Suprapubic skin (tissue), 4 donors: ENCODE measurements at regions not wholly inside any gene's neighbourhood (a gene's known extent, or its start where the extent isn't known, plus 50 kb on each side); places are given as distances from the start of the nearest gene placed in this dataset.

Experiments
- DNase-seq, 2 donors: peaks; one replicate each; pipeline ENCODE4 v3.0.0-alpha.2; 2019; ENCODE audit warnings: low spot score in 2 of 2
- H3K27ac ChIP-seq: fragments of 200-600 bp; sonication (generic); one replicate; pipeline ENCODE4 v1.5.1; 2019
- H3K27me3 ChIP-seq: fragments of 200-600 bp; sonication (generic); one replicate; pipeline ENCODE4 v1.5.1; 2019
- H3K36me3 ChIP-seq: fragments of 200-600 bp; sonication (generic); one replicate; pipeline ENCODE4 v1.5.1; 2019
- H3K4me1 ChIP-seq: fragments of 200-600 bp; sonication (generic); one replicate; pipeline ENCODE4 v1.5.1; 2019
- H3K4me3 ChIP-seq: fragments of 200-600 bp; sonication (generic); one replicate; pipeline ENCODE4 v1.5.1; 2019; ENCODE audit warnings: mild to moderate bottlenecking
- H3K9me3 ChIP-seq: fragments of 200-600 bp; sonication (generic); one replicate; pipeline ENCODE4 v1.5.1; 2019
- EP300 ChIP-seq: sonication (generic); formaldehyde crosslinking; IDR thresholded peaks from one replicate; pipeline ENCODE4 v1.6.1; 2017; ENCODE audit warnings: antibody characterized with exemption
- POLR2A ChIP-seq, 2 donors: fragments of 450-650 bp; IDR thresholded peaks; one replicate each; pipeline ENCODE4 v1.6.1; 2017; ENCODE audit warnings: antibody characterized with exemption in 2 of 2, mild to moderate bottlenecking in 2 of 2, moderate library complexity in 2 of 2
- POLR2AphosphoS5 ChIP-seq, 3 donors: sonication (generic); formaldehyde crosslinking; IDR thresholded peaks; one replicate each; pipeline ENCODE4 v1.6.1; 2017; ENCODE audit warnings: antibody characterized with exemption in 3 of 3
- WGBS: methylation state at CpG from one replicate; pipeline ENCODE4 v1.1.5; 2018; 5-methylcytosine and 5-hydroxymethylcytosine counted together
- TF ChIP-seq, protein P1 (sequence below), 2 donors: fragments of 200-600 bp in 1 of 2; fragments of 450-650 bp in 1 of 2; sonication (generic) in 1 of 2; IDR thresholded peaks; one replicate each; pipeline ENCODE4 v1.5.1; 2016 to 2019; ENCODE audit warnings: antibody characterized with exemption in 2 of 2, mild to moderate bottlenecking in 1 of 2, moderate library complexity in 1 of 2

DNA sequence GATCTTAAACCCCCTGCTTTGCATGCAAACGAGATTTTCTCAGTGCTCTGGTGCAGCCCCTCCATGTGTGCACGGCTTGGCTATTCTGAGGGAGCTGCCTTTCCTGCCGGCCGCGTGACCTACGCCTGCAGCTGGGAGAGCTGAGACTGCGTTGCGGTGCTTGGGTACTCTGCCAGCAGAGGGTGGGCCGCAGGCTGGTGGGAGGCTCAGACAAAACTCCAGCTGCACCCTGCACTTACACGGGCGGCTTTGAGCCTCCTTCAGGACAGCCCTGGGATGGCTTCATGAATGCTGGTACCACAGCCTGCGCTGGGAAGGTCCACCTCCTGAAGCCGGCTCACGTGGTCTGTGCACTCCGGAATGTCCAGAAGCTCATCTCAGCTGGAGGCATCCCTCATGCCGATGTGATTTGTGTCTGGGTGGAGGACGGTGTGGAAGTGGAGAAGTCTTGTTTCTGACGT, 223.7 kb downstream of the DLL1 start:
- WGBS: 52% methylated on average over 9 of the region's 18 CpGs
- peak; percentile 48 to 65 for DNase-seq

GRCh38 chr6:170066679-170067078, 224.2 kb downstream of the DLL1 start:
- Histone ChIP-seq H3K4me3 (no peak overlapping the region), H3K4me1 (no peaks in the 10 kb centered on the region), H3K27ac (no peak overlapping the region), H3K9me3 (no peaks in the 10 kb centered on the region), H3K27me3 (peaks cover 9% of the 10 kb centered on the region), H3K36me3 (no peaks in the 10 kb centered on the region)
- DNase-seq: peak; percentile 40 to 50
- TF ChIP-seq EP300 (no peak), POLR2A (IDR thresholded peaks at IDR 0.05) (no peak), POLR2AphosphoS5 (IDR thresholded peaks at IDR 0.05) (no peak)
- TF ChIP-seq, protein P1, sequence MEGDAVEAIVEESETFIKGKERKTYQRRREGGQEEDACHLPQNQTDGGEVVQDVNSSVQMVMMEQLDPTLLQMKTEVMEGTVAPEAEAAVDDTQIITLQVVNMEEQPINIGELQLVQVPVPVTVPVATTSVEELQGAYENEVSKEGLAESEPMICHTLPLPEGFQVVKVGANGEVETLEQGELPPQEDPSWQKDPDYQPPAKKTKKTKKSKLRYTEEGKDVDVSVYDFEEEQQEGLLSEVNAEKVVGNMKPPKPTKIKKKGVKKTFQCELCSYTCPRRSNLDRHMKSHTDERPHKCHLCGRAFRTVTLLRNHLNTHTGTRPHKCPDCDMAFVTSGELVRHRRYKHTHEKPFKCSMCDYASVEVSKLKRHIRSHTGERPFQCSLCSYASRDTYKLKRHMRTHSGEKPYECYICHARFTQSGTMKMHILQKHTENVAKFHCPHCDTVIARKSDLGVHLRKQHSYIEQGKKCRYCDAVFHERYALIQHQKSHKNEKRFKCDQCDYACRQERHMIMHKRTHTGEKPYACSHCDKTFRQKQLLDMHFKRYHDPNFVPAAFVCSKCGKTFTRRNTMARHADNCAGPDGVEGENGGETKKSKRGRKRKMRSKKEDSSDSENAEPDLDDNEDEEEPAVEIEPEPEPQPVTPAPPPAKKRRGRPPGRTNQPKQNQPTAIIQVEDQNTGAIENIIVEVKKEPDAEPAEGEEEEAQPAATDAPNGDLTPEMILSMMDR (IDR thresholded peaks at IDR 0.05): no peak
- WGBS: 74% methylated on average over 8 of the region's 8 CpGs

More for the DNA sequence above, 223.7 kb downstream of the DLL1 start:
- peaks cover 9% of the 10 kb centered on the region for H3K27me3 ChIP-seq
- no peaks in the 10 kb centered on the region for H3K9me3 ChIP-seq
- TF ChIP-seq POLR2A (IDR thresholded peaks at IDR 0.05) (no peak), EP300 (no peak), POLR2AphosphoS5 (IDR thresholded peaks at IDR 0.05) (no peak)
- TF ChIP-seq, protein P1 (IDR thresholded peaks at IDR 0.05): no peak
- no peaks in the 10 kb centered on the region for H3K4me1 ChIP-seq
- H3K27ac ChIP-seq: no peak overlapping the region
- H3K36me3 ChIP-seq: no peaks in the 10 kb centered on the region
- H3K4me3 ChIP-seq: no peak overlapping the region

- TF ChIP-seq POLR2A (IDR thresholded peaks at IDR 0.05) (no peak), EP300 (no peak), POLR2AphosphoS5 (IDR thresholded peaks at IDR 0.05) (no peak)
- TF ChIP-seq, protein P1 (IDR thresholded peaks at IDR 0.05): no peak
- H3K4me1 ChIP-seq: no peaks in the 10 kb centered on the region
- WGBS: 71% methylated on average over 16 of the region's 16 CpGs
- peaks cover 9% of the 10 kb centered on the region for H3K27me3 ChIP-seq
- H3K27ac ChIP-seq: no peak overlapping the region
- DNase-seq: peak; percentile 29 to 76
- H3K9me3 ChIP-seq: no peaks in the 10 kb centered on the region
- H3K36me3 ChIP-seq: no peaks in the 10 kb centered on the region
- H3K4me3 ChIP-seq: no peak overlapping the region
These were observed 226.9 kb downstream of the DLL1 start for GRCh38 chr6:170063851-170064602.

- no peaks in the 10 kb centered on the region for H3K36me3 ChIP-seq
- no peaks in the 10 kb centered on the region for H3K4me1 ChIP-seq
- DNase-seq: peak; percentile 50 to 73
- H3K4me3 ChIP-seq: no peak overlapping the region
- 74% methylated on average over 15 of the region's 16 CpGs for WGBS
- TF ChIP-seq POLR2A (IDR thresholded peaks at IDR 0.05) (no peak), EP300 (no peak), POLR2AphosphoS5 (IDR thresholded peaks at IDR 0.05) (no peak)
- TF ChIP-seq, protein P1 (IDR thresholded peaks at IDR 0.05): no peak
- peaks cover 7% of the 10 kb centered on the region for H3K27me3 ChIP-seq
- no peaks in the 10 kb centered on the region for H3K9me3 ChIP-seq
- H3K27ac ChIP-seq: no peak overlapping the region
These were observed 227.4 kb downstream of the DLL1 start for GRCh38 chr6:170063431-170063830.

DNA sequence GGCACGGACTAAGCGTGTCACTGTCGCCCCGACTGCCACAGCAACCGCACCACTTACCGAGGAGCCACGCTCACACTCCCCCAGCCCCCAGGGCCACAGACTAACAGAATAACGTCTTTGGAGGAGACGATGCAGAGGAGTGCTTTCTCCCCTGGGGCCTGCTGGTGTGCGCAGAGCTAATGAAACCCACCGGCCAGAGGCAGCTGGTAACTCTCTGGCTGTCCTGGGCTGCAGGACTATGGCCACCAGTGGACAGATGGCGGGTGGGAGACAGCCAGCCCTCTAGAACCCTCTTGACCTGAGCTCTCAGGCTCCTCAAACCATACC, 228.0 kb downstream of the DLL1 start:
- no peaks in the 10 kb centered on the region for H3K36me3 ChIP-seq
- H3K4me3 ChIP-seq: no peak overlapping the region
- no peaks in the 10 kb centered on the region for H3K4me1 ChIP-seq
- no peak overlapping the region for H3K27ac ChIP-seq
- peaks cover 1% of the 10 kb centered on the region for H3K27me3 ChIP-seq
- no peaks in the 10 kb centered on the region for H3K9me3 ChIP-seq
- WGBS: 60% methylated on average over 2 of the region's 12 CpGs
- peak in 1 of 2 donors; percentile 72 for DNase-seq
- no peak for TF ChIP-seq POLR2AphosphoS5 (IDR thresholded peaks at IDR 0.05)
- no peak for TF ChIP-seq EP300
- TF ChIP-seq, protein P1 (IDR thresholded peaks at IDR 0.05): no peak
- no peak for TF ChIP-seq POLR2A (IDR thresholded peaks at IDR 0.05)
